Cardiac fibroblast (primary cell): ENCODE measurements at regions not wholly inside any gene's neighbourhood (a gene's known extent, or its start where the extent isn't known, plus 50 kb on each side); places are given as distances from the start of the nearest gene placed in this dataset.
"Not testable (repeated sequence)": the region's sequence is repeated elsewhere in the genome, so short reads cannot be mapped to it uniquely, and the experiment has no call there.

Experiments
- DNase-seq, 2 donors: peaks; one replicate each; pipeline versions ENCODE4 v3.0.0 to v3.0.0-alpha.2; 2010; ENCODE audit warnings: low read depth in 2 of 2
- H3K4me3 ChIP-seq, 2 donors: replicated peaks in 1 of 2; 1 replicate in 1 of 2; 2 replicates in 1 of 2; pipeline ENCODE4 v1.5.1; 2011; ENCODE audit warnings: low read depth in 2 of 2, low read length in 2 of 2, mild to moderate bottlenecking in 2 of 2, moderate library complexity in 1 of 2
- CTCF ChIP-seq: IDR thresholded peaks from one replicate; pipeline ENCODE4 v1.5.1; 2011; ENCODE audit warnings: low read depth, mild to moderate bottlenecking, low read length, inconsistent platforms

GRCh38 chr5:121033334-121033733, 569.2 kb downstream of the PRR16 start:
- H3K4me3 ChIP-seq = no peak overlapping the region
- TF ChIP-seq CTCF = no peak
- no peak for DNase-seq

- H3K4me3 ChIP-seq = no peak overlapping the region
- no peak for DNase-seq
- TF ChIP-seq CTCF = no peak
These were observed 574.3 kb downstream of the PRR16 start for GRCh38 chr5:121038438-121038837.

GRCh38 chr5:121049971-121050370, 585.9 kb downstream of the PRR16 start:
- no peak overlapping the region for H3K4me3 ChIP-seq
- TF ChIP-seq CTCF = no peak
- no peak for DNase-seq

GRCh38 chr5:121053055-121053985, 589.2 kb downstream of the PRR16 start:
- TF ChIP-seq CTCF = no peak
- no peak for DNase-seq
- H3K4me3 ChIP-seq = no peak overlapping the region

- no peak overlapping the region for H3K4me3 ChIP-seq
- TF ChIP-seq CTCF = no peak
- DNase-seq = no peak
These were observed 591.5 kb downstream of the PRR16 start for GRCh38 chr5:121055586-121055985.

- H3K4me3 ChIP-seq, DNase-seq: not testable (repeated sequence)
These were observed 600.1 kb downstream of the PRR16 start for GRCh38 chr5:121064241-121064640.

- no peak for DNase-seq
- no peak overlapping the region for H3K4me3 ChIP-seq
- no peak for TF ChIP-seq CTCF
These were observed 622.6 kb downstream of the PRR16 start for GRCh38 chr5:121086671-121087070.
